Gastrocnemius medialis (tissue), 4 donors: ENCODE measurements at regions not wholly inside any gene's neighbourhood (a gene's known extent, or its start where the extent isn't known, plus 50 kb on each side); places are given as distances from the start of the nearest gene placed in this dataset.

Source experiments
- CTCF ChIP-seq, 5 experiments: fragments of 450-650 bp in 3 of 5; fragments of 200-600 bp in 2 of 5; sonication (generic) in 2 of 5; IDR thresholded peaks in 4 of 5; conservative IDR thresholded peaks in 1 of 5; 1 replicate in 4 of 5; 2 replicates in 1 of 5; pipeline ENCODE4 v1.5.1; 2016 to 2019; ENCODE audit warnings: antibody characterized with exemption in 5 of 5, mild to moderate bottlenecking in 3 of 5, moderate library complexity in 3 of 5
- POLR2A ChIP-seq, 2 donors: fragments of 450-650 bp; IDR thresholded peaks; one replicate each; pipeline ENCODE4 v1.6.1; 2017; ENCODE audit warnings: antibody characterized with exemption in 2 of 2, mild to moderate bottlenecking in 2 of 2, moderate library complexity in 2 of 2

GRCh38 chr4:189404271-189404670 lies 536.4 kb upstream of the FRG1 start:
- TF ChIP-seq CTCF (IDR thresholded peaks at IDR 0.05 in 4 of 5, conservative IDR thresholded peaks at IDR 0.05 in 1 of 5): no peak
- TF ChIP-seq POLR2A (IDR thresholded peaks at IDR 0.05): no peak
